Esophagus squamous epithelium (tissue), 4 donors: ENCODE measurements at regions not wholly inside any gene's neighbourhood (a gene's known extent, or its start where the extent isn't known, plus 50 kb on each side); places are given as distances from the start of the nearest gene placed in this dataset.

ENCODE experiments used
- CTCF ChIP-seq, 6 experiments: fragments of 450-650 bp in 4 of 6; fragments of 200-600 bp in 2 of 6; sonication (generic) in 2 of 6; IDR thresholded peaks; one replicate each; pipeline ENCODE4 v1.5.1; 2016 to 2019; ENCODE audit warnings: antibody characterized with exemption in 6 of 6, mild to moderate bottlenecking in 4 of 6, moderate library complexity in 4 of 6
- POLR2A ChIP-seq, 4 donors: fragments of 450-650 bp; IDR thresholded peaks; one replicate each; pipeline ENCODE4 v1.6.1; 2017; ENCODE audit warnings: antibody characterized with exemption in 4 of 4, mild to moderate bottlenecking in 4 of 4, moderate library complexity in 3 of 4

DNA sequence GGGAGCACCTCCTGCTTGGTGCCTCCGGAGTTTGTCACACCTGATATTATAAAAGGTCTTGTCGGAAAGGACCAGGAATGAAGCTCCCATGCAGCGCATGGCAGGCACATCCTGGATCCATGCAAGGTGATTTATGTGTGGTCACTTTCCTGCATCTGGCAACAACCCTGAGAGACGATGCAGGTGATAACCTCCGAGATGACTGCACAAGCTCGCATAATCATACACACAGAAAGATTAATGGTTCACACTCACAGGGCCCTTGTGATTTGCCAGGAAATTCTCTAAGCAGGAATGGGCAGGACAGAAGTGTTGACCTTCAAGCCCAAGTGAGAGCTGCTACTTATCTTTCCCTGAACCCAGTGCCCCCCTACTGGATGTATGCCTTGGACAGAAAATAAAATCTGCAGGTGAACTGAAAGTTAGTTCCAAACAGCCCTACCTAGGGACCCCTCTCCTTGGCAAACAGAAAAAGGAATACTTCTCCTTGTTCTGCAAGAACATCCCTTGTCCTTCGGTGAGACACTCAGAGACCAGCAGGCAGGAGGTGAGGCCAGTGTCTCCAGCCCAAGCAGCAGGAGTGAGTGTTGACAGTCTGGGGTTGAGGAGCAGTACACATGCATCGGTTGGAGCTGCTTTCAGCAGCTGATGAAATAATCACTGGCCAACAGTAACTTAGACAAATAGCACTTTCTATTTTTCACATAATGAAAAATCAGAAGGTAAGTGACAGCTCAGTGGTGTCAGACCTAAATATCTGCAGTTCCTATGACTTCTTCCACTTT is 619.4 kb upstream of the B3GAT1 start:
- TF ChIP-seq CTCF (IDR thresholded peaks at IDR 0.05) (no peak), POLR2A (IDR thresholded peaks at IDR 0.05) (no peak)
